Activated CD4-positive, alpha-beta memory T cell treated with anti-CD3 and anti-CD28 coated beads for 36 hours (primary cell): ENCODE measurements at regions not wholly inside any gene's neighbourhood (a gene's known extent, or its start where the extent isn't known, plus 50 kb on each side); places are given as distances from the start of the nearest gene placed in this dataset.

Experiments
- CTCF ChIA-PET: fragments of 350-600 bp; sonication (Branson Sonifier 250); formaldehyde crosslinking; loops from one replicate; lab custom pipeline; 2021; ENCODE audit warnings: antibody characterized with exemption, inconsistent platforms; lab: Charles Lee
- POLR2A ChIA-PET: fragments of 350-600 bp; sonication (Branson Sonifier 250); formaldehyde crosslinking; loops from one replicate; lab custom pipeline; 2021; ENCODE audit warnings: antibody characterized with exemption; lab: Charles Lee
- DNase-seq: peaks from one replicate; pipeline ENCODE4 v3.0.0-alpha.2; 2020
- H3K27ac Mint-ChIP-seq: one replicate; pipeline ENCODE4 v1.8.0; 2021; ENCODE audit warnings: mixed read lengths
- H3K27me3 Mint-ChIP-seq: one replicate; pipeline ENCODE4 v1.8.0; 2021; ENCODE audit warnings: mixed read lengths
- H3K36me3 Mint-ChIP-seq: one replicate; pipeline ENCODE4 v1.8.0; 2021; ENCODE audit warnings: mixed read lengths
- H3K4me1 Mint-ChIP-seq: one replicate; pipeline ENCODE4 v1.8.0; 2021; ENCODE audit warnings: low read depth, mixed read lengths
- H3K4me3 Mint-ChIP-seq: one replicate; pipeline ENCODE4 v1.8.0; 2021; ENCODE audit warnings: mild to moderate bottlenecking, mixed read lengths
- H3K9me3 Mint-ChIP-seq: one replicate; pipeline ENCODE4 v1.8.0; 2021; ENCODE audit warnings: mixed read lengths
- intact Hi-C: fragments of 100-400 bp; cut with micrococcal nuclease; formaldehyde crosslinking; loops from one replicate; pipeline ENCODE4 v1.15.1; 2023

DNA sequence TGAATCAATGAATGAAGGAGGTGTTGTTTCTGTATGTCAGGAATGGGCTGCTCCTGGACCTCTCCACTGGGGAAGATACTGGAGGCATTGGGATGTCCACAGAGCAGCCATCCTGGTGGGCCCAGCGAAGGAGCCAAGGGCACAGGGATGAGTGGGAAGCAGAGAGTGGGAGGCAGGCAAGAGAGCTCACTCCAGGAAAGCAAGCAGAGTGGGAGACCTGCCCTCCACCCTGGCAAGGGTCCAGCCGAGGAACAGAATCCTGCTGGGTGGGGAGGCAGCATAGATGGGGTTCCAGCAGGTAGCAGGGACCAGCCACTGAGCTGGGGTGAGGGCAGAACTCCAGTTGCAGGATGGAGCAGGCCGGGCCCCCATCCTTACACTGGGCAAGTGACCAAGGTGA, 71.9 kb upstream of the AMZ2 start:
- Mint-ChIP-seq H3K27me3 (no peaks in the 10 kb centered on the region), H3K9me3 (peaks cover 3% of the 10 kb centered on the region), H3K27ac (no peak overlapping the region), H3K4me1 (peaks cover 9% of the 10 kb centered on the region), H3K36me3 (no peaks in the 10 kb centered on the region), H3K4me3 (no peak overlapping the region)
- POLR2A ChIA-PET = interaction anchor here (0.6 kb wide), 1 partner anchor 72 kb away, joined by 3 read pairs; the partner anchor contains the start of gene AMZ2
- CTCF ChIA-PET = interaction anchor here (0.8 to 4.0 kb wide), 7 partner anchors 17 to 283 kb away, joined by 3 to 30 read pairs (median 4); no protein-coding TSS in a partner anchor
- intact Hi-C loops = no loop called here
- no peak for DNase-seq

GRCh38 chr17:68176718-68177117, 71.1 kb upstream of the AMZ2 start:
- Mint-ChIP-seq H3K9me3 (peaks cover 3% of the 10 kb centered on the region), H3K36me3 (no peaks in the 10 kb centered on the region), H3K4me3 (no peak overlapping the region), H3K4me1 (peaks cover 14% of the 10 kb centered on the region), H3K27ac (no peak overlapping the region), H3K27me3 (no peaks in the 10 kb centered on the region)
- DNase-seq = no peak
- intact Hi-C loops = no loop called here
- ChIA-PET CTCF (interaction anchor here (0.8 to 4.0 kb wide), 8 partner anchors 16 to 290 kb away, joined by 3 to 30 read pairs (median 4); no protein-coding TSS in a partner anchor), POLR2A (no interaction called here)

- Mint-ChIP-seq H3K4me1 (peaks cover 34% of the 10 kb centered on the region), H3K27ac (no peak overlapping the region), H3K4me3 (no peak overlapping the region), H3K9me3 (peaks cover 3% of the 10 kb centered on the region), H3K36me3 (no peaks in the 10 kb centered on the region), H3K27me3 (no peaks in the 10 kb centered on the region)
- ChIA-PET POLR2A (no interaction called here), CTCF (no interaction called here)
- intact Hi-C loops = no loop called here
- DNase-seq = no peak
Observed at GRCh38 chr17:68178831-68179230, 69.0 kb upstream of the AMZ2 start.

DNA sequence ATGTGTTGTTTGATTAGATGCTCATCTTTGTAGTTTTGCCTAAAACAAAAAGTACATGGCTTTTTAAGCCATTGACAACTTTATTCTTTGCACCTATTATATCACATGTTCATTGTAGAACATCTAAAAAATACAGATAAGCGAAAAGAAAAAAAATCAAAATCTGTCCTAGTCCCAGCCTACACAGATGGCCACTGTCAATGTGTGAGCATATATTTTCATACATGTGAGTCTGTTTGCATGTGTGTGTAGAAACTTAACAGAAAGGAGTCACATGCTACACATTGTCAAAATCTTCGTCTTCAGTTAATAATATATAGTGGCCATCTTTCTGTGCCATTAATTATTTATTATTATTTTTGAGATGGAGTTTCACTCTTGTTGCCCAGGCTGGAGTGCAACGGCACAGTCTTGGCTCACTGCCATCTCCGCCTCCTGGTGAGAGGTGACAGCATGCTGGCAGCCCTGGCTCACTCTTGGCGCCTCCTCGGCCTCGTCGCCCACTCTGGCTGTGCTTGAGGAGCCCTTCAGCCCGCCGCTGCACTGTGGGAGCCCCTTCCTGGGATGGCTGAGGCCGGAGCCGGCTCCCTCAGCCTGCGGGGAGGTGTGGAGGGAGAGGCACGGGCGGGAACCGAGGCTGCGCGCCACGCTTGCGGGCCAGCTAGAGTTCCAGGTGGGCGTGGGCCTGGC, 68.5 kb upstream of the AMZ2 start:
- POLR2A ChIA-PET = interaction anchor here (3.7 kb wide), 1 partner anchor 69 kb away, joined by 22 read pairs; the partner anchor contains the start of gene AMZ2
- no peak for DNase-seq
- peaks cover 3% of the 10 kb centered on the region for H3K9me3 Mint-ChIP-seq
- CTCF ChIA-PET = interaction anchor here (1.8 kb wide), 1 partner anchor 257 kb away, joined by 5 read pairs; no protein-coding TSS in a partner anchor
- H3K27me3 Mint-ChIP-seq = no peaks in the 10 kb centered on the region
- intact Hi-C loops = no loop called here
- no peaks in the 10 kb centered on the region for H3K36me3 Mint-ChIP-seq
- no peak overlapping the region for H3K27ac Mint-ChIP-seq
- H3K4me3 Mint-ChIP-seq = no peak overlapping the region
- H3K4me1 Mint-ChIP-seq = peaks cover 39% of the 10 kb centered on the region

DNA sequence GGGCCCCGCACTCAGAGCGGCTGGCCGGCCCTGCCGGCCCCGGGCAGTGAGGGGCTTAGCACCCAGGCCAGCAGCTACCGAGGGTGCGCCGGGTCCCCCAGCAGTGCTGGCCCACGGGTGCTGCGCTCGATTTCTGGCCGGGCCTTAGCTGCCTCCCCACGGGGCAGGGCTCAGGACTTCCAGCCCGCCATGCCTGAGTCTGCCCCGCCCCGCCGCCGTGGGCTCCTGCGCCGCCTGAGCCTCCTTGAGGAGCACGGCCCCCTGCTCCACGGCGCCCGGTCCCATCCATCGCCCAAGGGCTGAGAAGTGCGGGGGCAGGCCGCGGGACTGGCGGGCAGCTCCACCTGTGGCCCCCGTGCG, 67.9 kb upstream of the AMZ2 start:
- no peaks in the 10 kb centered on the region for H3K27me3 Mint-ChIP-seq
- intact Hi-C loops = loop anchor here (5.0 kb wide), 2 partner anchors 143 to 177 kb away; partner anchors contain the start of gene KPNA2
- ChIA-PET CTCF (interaction anchor here (1.3 to 11.1 kb wide), 5 partner anchors 21 to 283 kb away, joined by 3 to 107 read pairs (median 13); no protein-coding TSS in a partner anchor), POLR2A (interaction anchor here (3.7 to 7.0 kb wide), 3 partner anchors 18 to 69 kb away, joined by 19 to 58 read pairs (median 22); partner anchors contain the start of gene AMZ2)
- H3K4me1 Mint-ChIP-seq = peaks cover 44% of the 10 kb centered on the region
- H3K9me3 Mint-ChIP-seq = peaks cover 3% of the 10 kb centered on the region
- H3K4me3 Mint-ChIP-seq = no peak overlapping the region
- H3K36me3 Mint-ChIP-seq = no peaks in the 10 kb centered on the region
- H3K27ac Mint-ChIP-seq = no peak overlapping the region
- DNase-seq = no peak

GRCh38 chr17:68182011-68182306, 65.9 kb upstream of the AMZ2 start:
- H3K4me1 Mint-ChIP-seq = peaks cover 63% of the 10 kb centered on the region
- no peak for DNase-seq
- no peaks in the 10 kb centered on the region for H3K36me3 Mint-ChIP-seq
- peak overlapping the region; percentile 42 for H3K27ac Mint-ChIP-seq
- intact Hi-C loops = loop anchor here (1.0 to 5.0 kb wide), 6 partner anchors 14 to 275 kb away; partner anchors contain the start of genes ARSG, KPNA2, SLC16A6 and WIPI1
- H3K9me3 Mint-ChIP-seq = peaks cover 3% of the 10 kb centered on the region
- peak overlapping the region; percentile 66 for H3K4me3 Mint-ChIP-seq
- no peaks in the 10 kb centered on the region for H3K27me3 Mint-ChIP-seq
- POLR2A ChIA-PET = interaction anchor here (3.7 to 7.0 kb wide), 3 partner anchors 16 to 66 kb away, joined by 19 to 58 read pairs (median 22); partner anchors contain the start of gene AMZ2
- CTCF ChIA-PET = interaction anchor here (1.1 to 11.1 kb wide), 7 partner anchors 9 to 281 kb away, joined by 3 to 107 read pairs (median 7); no protein-coding TSS in a partner anchor

GRCh38 chr17:68182940-68183551, 64.8 kb upstream of the AMZ2 start:
- H3K27me3 Mint-ChIP-seq = no peaks in the 10 kb centered on the region
- H3K27ac Mint-ChIP-seq = peak overlapping the region; percentile 77
- H3K4me1 Mint-ChIP-seq = peaks cover 72% of the 10 kb centered on the region
- peak overlapping the region; percentile 66 for H3K4me3 Mint-ChIP-seq
- CTCF ChIA-PET = interaction anchor here (0.8 to 11.1 kb wide), 5 partner anchors 10 to 282 kb away, joined by 3 to 107 read pairs (median 6); no protein-coding TSS in a partner anchor
- peak; percentile 87 for DNase-seq
- POLR2A ChIA-PET = interaction anchor here (0.6 to 7.0 kb wide), 6 partner anchors 15 to 221 kb away, joined by 3 to 58 read pairs (median 12); partner anchors contain the start of gene AMZ2
- H3K36me3 Mint-ChIP-seq = no peaks in the 10 kb centered on the region
- intact Hi-C loops = loop anchor here (1.0 to 5.0 kb wide), 7 partner anchors 13 to 274 kb away; partner anchors contain the start of genes ARSG, KPNA2, SLC16A6 and WIPI1
- peaks cover 3% of the 10 kb centered on the region for H3K9me3 Mint-ChIP-seq

- ChIA-PET CTCF (interaction anchor here (0.8 to 11.1 kb wide), 5 partner anchors 11 to 281 kb away, joined by 3 to 107 read pairs (median 6); no protein-coding TSS in a partner anchor), POLR2A (interaction anchor here (2.0 to 7.0 kb wide), 3 partner anchors 14 to 108 kb away, joined by 4 to 58 read pairs (median 6); partner anchors contain the start of genes AMZ2 and ARSG)
- H3K27ac Mint-ChIP-seq = peak overlapping the region; percentile 77
- intact Hi-C loops = loop anchor here (1.0 to 5.0 kb wide), 4 partner anchors 74 to 277 kb away; partner anchors contain the start of gene KPNA2
- H3K36me3 Mint-ChIP-seq = no peaks in the 10 kb centered on the region
- H3K4me1 Mint-ChIP-seq = peaks cover 75% of the 10 kb centered on the region
- H3K9me3 Mint-ChIP-seq = peaks cover 3% of the 10 kb centered on the region
- H3K4me3 Mint-ChIP-seq = peak overlapping the region; percentile 50
- no peak for DNase-seq
- H3K27me3 Mint-ChIP-seq = no peaks in the 10 kb centered on the region
Observed at GRCh38 chr17:68184141-68184571, 63.7 kb upstream of the AMZ2 start.

DNA sequence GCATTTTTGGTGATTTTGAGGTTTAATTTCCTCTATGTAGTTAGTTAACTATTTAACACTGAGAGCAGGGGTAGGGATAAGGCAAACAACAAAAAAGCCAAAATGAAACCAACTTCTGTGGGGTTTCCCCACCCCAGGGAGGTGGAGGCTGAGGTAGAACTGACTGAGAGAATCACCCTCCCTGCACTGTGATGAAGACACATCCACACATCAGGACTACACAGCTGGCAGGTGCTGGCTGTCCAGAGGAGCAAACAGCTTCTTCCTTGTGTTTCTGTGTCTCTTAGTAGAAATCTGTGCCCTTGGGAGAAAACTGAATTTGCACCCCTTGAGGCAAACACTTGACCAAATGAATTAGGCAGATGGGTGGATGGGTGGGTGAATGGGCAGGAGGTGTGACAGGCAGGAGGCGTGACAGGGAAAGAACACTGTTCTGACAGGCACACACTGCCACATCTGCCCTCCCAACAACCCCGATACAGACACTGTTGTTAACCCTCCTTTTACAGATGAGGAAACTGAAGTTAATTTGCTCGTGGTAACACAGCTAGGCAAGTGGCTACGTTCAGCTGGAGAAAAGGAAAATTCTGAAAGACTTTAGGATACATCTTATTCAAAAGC, 62.9 kb upstream of the AMZ2 start:
- intact Hi-C loops = loop anchor here (1.0 to 5.0 kb wide), 4 partner anchors 73 to 276 kb away; partner anchors contain the start of gene KPNA2
- peak; percentile 78 for DNase-seq
- ChIA-PET POLR2A (interaction anchor here (2.0 to 7.0 kb wide), 3 partner anchors 13 to 107 kb away, joined by 4 to 58 read pairs (median 6); partner anchors contain the start of genes AMZ2 and ARSG), CTCF (interaction anchor here (0.6 to 11.1 kb wide), 5 partner anchors 10 to 278 kb away, joined by 3 to 107 read pairs (median 3); no protein-coding TSS in a partner anchor)
- Mint-ChIP-seq H3K4me3 (peak overlapping the region; percentile 50), H3K27ac (peak overlapping the region; percentile 77), H3K4me1 (peaks cover 80% of the 10 kb centered on the region), H3K27me3 (no peaks in the 10 kb centered on the region), H3K9me3 (peaks cover 3% of the 10 kb centered on the region), H3K36me3 (no peaks in the 10 kb centered on the region)

GRCh38 chr17:68185820-68186219, 62.0 kb upstream of the AMZ2 start:
- H3K4me1 Mint-ChIP-seq = peaks cover 81% of the 10 kb centered on the region
- ChIA-PET CTCF (interaction anchor here (1.0 to 11.1 kb wide), 5 partner anchors 9 to 252 kb away, joined by 3 to 107 read pairs (median 5); no protein-coding TSS in a partner anchor), POLR2A (interaction anchor here (2.0 to 7.0 kb wide), 2 partner anchors 12 to 106 kb away, joined by 4 to 58 read pairs; partner anchors contain the start of gene ARSG)
- H3K27me3 Mint-ChIP-seq = no peaks in the 10 kb centered on the region
- intact Hi-C loops = no loop called here
- DNase-seq = no peak
- no peaks in the 10 kb centered on the region for H3K36me3 Mint-ChIP-seq
- H3K27ac Mint-ChIP-seq = no peak overlapping the region
- no peak overlapping the region for H3K4me3 Mint-ChIP-seq
- H3K9me3 Mint-ChIP-seq = no peaks in the 10 kb centered on the region

DNA sequence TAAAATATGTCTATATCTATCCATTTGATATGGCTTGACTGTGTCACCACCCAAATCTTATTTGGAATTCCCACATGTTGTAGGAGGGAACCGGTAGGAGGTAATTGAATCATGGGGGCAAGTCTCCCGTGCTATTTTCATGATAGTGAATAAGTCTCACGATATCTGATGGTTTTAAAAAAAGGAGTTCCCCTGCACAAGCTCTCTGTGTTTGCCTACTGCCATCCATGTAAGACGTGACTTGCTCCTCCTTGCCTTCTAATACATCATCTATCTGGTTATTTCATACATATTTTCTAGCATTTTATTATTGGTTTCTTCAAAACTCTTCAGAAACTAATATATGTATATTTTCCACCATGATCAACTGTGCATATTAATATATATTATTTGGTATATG, 57.3 kb upstream of the AMZ2 start:
- H3K36me3 Mint-ChIP-seq = no peaks in the 10 kb centered on the region
- intact Hi-C loops = no loop called here
- H3K27ac Mint-ChIP-seq = no peak overlapping the region
- H3K9me3 Mint-ChIP-seq = no peaks in the 10 kb centered on the region
- DNase-seq = no peak
- H3K27me3 Mint-ChIP-seq = no peaks in the 10 kb centered on the region
- H3K4me1 Mint-ChIP-seq = peaks cover 48% of the 10 kb centered on the region
- H3K4me3 Mint-ChIP-seq = no peak overlapping the region
- CTCF ChIA-PET = interaction anchor here (11.1 kb wide), 1 partner anchor 11 kb away, joined by 107 read pairs; no protein-coding TSS in a partner anchor
- POLR2A ChIA-PET = no interaction called here
